ENCODE measurements at regions not wholly inside any gene's neighbourhood (a gene's known extent, or its start where the extent isn't known, plus 50 kb on each side); places are given as distances from the start of the nearest gene placed in this dataset.

DNA sequence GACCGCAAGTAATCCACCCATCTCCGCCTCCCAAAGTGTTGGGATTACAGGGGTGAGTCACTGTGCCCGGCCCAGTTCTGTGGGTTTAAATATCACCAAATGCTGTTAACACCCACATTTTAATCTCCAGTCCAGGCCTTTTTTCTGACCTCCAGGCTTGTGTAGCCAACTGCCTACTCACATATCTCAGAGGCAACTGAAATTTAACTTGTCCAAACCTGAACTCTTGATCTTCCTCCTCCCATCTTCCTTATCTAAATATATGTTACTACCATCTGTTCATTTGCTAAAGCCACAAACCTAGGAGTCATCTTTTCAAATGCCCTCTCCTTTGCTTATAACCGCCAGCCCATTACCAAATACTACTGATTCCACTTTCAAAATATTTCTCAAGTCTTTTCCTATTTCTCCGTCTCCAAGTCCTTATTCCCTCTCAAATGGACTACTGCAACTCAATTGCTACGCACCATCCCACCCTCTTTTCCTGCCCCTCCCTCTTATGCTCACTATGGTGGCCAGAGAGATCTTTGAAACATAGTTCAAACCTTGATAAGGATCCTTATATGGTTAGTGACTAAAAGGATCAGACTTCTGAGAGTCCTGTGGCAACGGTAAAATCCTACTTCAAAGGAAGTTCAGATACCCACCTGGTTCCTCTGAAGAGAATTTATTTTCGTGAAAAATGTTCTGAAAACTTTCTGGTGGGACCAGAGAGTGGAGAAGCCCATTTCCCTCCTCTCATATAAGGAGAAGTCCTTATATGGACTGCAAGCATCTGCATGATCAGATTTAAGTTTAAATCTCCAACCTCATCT, 78.5 kb upstream of the CDC42BPA start:
- TF ChIP-seq ZNF830 (tag by site-specific recombination; IDR thresholded peaks at IDR 0.05; ENCODE audit: low read depth): no peak
- no peak for TF ChIP-seq ZEB2 (tag by site-specific recombination; IDR thresholded peaks at IDR 0.05)
- TF ChIP-seq YY1 (tag by site-specific recombination; IDR thresholded peaks at IDR 0.05): no peak
- TF ChIP-seq, protein P1, sequence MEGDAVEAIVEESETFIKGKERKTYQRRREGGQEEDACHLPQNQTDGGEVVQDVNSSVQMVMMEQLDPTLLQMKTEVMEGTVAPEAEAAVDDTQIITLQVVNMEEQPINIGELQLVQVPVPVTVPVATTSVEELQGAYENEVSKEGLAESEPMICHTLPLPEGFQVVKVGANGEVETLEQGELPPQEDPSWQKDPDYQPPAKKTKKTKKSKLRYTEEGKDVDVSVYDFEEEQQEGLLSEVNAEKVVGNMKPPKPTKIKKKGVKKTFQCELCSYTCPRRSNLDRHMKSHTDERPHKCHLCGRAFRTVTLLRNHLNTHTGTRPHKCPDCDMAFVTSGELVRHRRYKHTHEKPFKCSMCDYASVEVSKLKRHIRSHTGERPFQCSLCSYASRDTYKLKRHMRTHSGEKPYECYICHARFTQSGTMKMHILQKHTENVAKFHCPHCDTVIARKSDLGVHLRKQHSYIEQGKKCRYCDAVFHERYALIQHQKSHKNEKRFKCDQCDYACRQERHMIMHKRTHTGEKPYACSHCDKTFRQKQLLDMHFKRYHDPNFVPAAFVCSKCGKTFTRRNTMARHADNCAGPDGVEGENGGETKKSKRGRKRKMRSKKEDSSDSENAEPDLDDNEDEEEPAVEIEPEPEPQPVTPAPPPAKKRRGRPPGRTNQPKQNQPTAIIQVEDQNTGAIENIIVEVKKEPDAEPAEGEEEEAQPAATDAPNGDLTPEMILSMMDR (tag by site-specific recombination; IDR thresholded peaks at IDR 0.05): no peak
- TF ChIP-seq MYNN (tag by site-specific recombination; IDR thresholded peaks at IDR 0.05; ENCODE audit: borderline replicate concordance): no peak
- TF ChIP-seq, protein P2, sequence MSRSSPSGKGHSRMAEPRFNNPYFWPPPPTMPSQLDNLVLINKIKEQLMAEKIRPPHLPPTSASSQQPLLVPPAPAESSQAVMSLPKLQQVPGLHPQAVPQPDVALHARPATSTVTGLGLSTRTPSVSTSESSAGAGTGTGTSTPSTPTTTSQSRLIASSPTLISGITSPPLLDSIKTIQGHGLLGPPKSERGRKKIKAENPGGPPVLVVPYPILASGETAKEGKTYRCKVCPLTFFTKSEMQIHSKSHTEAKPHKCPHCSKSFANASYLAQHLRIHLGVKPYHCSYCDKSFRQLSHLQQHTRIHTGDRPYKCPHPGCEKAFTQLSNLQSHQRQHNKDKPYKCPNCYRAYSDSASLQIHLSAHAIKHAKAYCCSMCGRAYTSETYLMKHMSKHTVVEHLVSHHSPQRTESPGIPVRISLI (tag by site-specific recombination; IDR thresholded peaks at IDR 0.05): no peak
- no peak for TF ChIP-seq ZNF24 (tag by site-specific recombination; IDR thresholded peaks at IDR 0.05)
- TF ChIP-seq, protein P3, sequence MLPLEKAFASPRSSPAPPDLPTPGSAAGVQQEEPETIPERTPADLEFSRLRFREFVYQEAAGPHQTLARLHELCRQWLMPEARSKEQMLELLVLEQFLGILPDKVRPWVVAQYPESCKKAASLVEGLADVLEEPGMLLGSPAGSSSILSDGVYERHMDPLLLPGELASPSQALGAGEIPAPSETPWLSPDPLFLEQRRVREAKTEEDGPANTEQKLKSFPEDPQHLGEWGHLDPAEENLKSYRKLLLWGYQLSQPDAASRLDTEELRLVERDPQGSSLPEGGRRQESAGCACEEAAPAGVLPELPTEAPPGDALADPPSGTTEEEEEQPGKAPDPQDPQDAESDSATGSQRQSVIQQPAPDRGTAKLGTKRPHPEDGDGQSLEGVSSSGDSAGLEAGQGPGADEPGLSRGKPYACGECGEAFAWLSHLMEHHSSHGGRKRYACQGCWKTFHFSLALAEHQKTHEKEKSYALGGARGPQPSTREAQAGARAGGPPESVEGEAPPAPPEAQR (tag by site-specific recombination; IDR thresholded peaks at IDR 0.05): no peak
- TF ChIP-seq ZNF274 (IDR thresholded peaks at IDR 0.05; ENCODE audit: low read length): no peak
- no peak for TF ChIP-seq ZNF274 (tag by site-specific recombination; IDR thresholded peaks at IDR 0.05; ENCODE audit: borderline replicate concordance)
- TF ChIP-seq ZNF677 (tag by site-specific recombination; IDR thresholded peaks at IDR 0.05): no peak
- TF ChIP-seq, protein P4, sequence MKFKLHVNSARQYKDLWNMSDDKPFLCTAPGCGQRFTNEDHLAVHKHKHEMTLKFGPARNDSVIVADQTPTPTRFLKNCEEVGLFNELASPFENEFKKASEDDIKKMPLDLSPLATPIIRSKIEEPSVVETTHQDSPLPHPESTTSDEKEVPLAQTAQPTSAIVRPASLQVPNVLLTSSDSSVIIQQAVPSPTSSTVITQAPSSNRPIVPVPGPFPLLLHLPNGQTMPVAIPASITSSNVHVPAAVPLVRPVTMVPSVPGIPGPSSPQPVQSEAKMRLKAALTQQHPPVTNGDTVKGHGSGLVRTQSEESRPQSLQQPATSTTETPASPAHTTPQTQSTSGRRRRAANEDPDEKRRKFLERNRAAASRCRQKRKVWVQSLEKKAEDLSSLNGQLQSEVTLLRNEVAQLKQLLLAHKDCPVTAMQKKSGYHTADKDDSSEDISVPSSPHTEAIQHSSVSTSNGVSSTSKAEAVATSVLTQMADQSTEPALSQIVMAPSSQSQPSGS (tag by site-specific recombination; IDR thresholded peaks at IDR 0.05; ENCODE audit: low read depth): no peak
